ENCODE measurements at regions not wholly inside any gene's neighbourhood (a gene's known extent, or its start where the extent isn't known, plus 50 kb on each side); places are given as distances from the start of the nearest gene placed in this dataset.
"Not testable (repeated sequence)": the region's sequence is repeated elsewhere in the genome, so short reads cannot be mapped to it uniquely, and the experiment has no call there.

GRCh38 chr4:18155067-18156041, 133.8 kb upstream of the LCORL start:
- DNase-seq (ENCODE audit: low read depth in 2 of 3, low spot score in 2 of 3) = no peak

DNA sequence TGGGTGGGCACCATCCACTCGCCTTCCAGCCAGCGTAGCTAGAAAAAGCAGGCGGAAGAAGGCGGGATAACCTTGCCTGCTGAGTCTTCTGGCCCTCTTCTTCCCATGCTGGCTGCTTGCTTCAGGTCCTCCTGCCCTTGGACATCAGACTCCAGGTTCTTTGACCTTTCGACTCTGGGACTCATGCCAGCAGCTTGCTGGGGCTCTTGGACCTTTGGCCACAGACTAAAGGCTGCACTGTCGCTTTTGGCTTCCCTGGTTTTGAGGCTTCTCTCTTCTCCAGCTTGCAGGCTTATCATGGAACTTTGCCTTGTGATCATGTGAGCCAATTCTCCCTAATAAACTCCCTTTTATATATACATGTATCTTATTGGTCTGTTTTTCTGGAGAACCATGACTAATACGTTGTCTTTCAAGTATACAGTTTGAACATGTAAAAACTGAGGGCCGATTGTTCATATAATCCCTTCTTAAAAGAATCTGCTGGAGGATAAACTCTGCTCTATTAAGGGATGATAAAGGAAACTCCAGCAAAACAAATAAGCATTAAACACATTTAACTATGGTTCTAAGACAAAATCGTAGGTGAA, 116.6 kb upstream of the LCORL start:
- DNase-seq (ENCODE audit: low read depth in 2 of 3, low spot score in 2 of 3) = no peak

GRCh38 chr4:18134111-18134510, 112.6 kb upstream of the LCORL start:
- no peak for DNase-seq (ENCODE audit: low read depth in 2 of 3, low spot score in 2 of 3)

GRCh38 chr4:18130256-18130655, 108.7 kb upstream of the LCORL start:
- DNase-seq (ENCODE audit: low read depth in 2 of 3, low spot score in 2 of 3) = no peak

DNA sequence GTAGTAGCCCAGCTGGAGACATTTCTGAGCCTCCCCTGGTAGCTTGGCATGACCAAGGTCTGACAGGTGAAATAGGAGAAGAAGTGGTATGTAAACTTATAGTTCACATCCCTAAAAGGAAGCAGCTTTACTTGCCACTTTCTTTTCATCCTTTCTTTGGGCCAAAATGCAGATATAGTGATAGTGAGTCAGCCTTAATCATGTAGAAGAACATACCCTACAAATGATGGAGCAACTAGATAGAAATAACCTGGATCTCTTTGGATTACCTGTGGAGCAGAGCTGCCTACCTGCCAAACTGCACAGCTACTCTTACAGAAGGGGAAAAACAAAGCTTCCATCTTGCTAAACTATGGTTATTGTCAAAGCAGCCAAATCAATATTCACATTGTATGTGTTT, 106.7 kb upstream of the LCORL start:
- DNase-seq (ENCODE audit: low read depth in 2 of 3, low spot score in 2 of 3) = no peak

GRCh38 chr4:18127030-18127429, 105.5 kb upstream of the LCORL start:
- DNase-seq (ENCODE audit: low read depth in 2 of 3, low spot score in 2 of 3) = no peak

DNA sequence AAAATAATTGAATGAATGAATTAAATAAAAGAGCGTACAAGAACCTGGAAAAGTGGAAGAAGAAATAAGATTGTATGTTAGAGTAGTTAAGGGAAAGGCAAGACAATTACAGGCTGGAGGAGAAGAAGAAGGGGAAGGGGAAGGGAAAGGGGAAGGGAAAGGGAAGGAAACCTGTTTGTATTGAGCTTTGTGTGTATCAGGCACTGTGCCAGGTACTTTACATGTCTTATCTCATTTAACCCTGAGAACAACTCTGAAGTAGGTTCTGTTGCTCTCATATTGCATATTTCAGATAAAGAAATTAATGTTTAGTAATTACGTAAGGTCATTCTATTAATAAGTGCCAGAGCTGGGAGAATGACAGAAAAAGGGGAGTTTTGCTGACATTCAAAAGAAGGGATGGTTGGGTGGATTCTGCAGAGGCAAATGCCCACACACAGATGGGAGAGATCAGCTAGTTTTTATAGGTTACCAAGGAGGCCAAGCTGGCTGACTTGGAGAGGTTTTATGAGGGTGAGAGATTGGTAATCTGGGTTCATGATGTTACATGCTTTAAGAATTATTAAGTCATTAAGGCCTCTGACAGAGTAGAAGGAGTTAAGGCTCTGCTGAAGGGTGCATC, 92.3 kb upstream of the LCORL start:
- DNase-seq (ENCODE audit: low read depth in 2 of 3, low spot score in 2 of 3) = no peak

- no peak for DNase-seq (ENCODE audit: low read depth in 2 of 3, low spot score in 2 of 3)
Observed at GRCh38 chr4:18111081-18111480, 89.5 kb upstream of the LCORL start.

DNA sequence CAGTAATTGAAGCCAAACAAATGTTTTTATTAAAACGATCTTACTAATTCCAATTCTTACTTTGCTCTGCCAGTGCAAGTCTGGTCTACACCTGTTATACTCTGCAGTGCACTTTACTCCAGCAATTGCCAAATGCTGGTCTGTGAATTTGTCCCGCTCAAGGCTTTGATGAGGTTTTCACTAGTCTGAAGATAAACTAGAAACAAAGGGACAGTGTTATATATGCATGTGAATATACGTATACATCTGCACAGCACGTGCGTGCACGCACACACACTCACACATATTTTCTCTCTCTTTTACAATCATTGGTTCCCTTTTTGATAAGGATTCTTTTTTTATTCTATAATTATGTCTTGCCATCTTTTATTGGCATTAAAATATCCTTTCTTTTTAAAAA, 88.5 kb upstream of the LCORL start:
- DNase-seq (ENCODE audit: low read depth in 2 of 3, low spot score in 2 of 3) = no peak

DNA sequence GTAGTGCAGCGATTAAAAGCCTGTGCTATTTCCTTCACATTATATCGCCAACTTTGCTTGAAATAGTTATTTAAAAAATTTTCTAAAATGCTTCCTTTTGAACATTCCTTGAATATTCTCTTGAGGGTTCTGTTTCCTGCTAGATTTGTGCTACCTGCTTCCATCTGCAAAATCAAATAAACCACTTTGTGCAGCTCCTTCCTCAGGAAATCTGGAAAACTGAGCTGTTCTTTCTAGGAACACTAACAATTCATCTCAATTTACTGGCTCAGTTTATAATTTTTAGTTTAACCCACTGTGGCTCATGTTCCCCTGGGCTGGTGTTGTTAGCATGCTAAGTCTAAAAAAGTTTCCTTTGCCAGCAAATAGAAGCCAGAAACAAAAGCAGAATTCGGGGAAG, 88.1 kb upstream of the LCORL start:
- no peak for DNase-seq (ENCODE audit: low read depth in 2 of 3, low spot score in 2 of 3)

- not testable (repeated sequence) for DNase-seq (ENCODE audit: low read depth in 2 of 3, low spot score in 2 of 3)
Observed at GRCh38 chr4:18107848-18108528, 86.4 kb upstream of the LCORL start.

DNA sequence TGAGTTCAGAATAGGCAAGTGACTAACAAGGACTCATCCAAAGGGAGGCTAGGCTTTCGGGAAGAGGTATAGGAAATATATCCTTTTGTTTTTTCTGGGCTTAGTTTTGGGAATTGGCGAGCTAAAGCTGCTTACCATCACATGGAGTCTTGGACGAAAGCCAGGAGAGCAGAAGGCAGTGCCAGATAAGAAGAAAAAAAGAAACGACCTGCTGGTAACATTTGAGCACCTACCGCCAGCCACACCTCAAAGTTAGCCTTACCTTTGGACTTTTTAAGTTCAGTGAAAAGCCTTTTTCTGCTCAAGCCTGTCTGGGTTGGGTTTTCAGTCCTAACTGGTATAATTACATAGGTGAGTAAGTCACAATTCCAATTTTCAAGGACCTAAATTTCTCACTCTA, 85.1 kb upstream of the LCORL start:
- no peak for DNase-seq (ENCODE audit: low read depth in 2 of 3, low spot score in 2 of 3)

- DNase-seq (ENCODE audit: low read depth in 2 of 3, low spot score in 2 of 3) = no peak
Observed at GRCh38 chr4:18105030-18106011, 83.8 kb upstream of the LCORL start.

DNA sequence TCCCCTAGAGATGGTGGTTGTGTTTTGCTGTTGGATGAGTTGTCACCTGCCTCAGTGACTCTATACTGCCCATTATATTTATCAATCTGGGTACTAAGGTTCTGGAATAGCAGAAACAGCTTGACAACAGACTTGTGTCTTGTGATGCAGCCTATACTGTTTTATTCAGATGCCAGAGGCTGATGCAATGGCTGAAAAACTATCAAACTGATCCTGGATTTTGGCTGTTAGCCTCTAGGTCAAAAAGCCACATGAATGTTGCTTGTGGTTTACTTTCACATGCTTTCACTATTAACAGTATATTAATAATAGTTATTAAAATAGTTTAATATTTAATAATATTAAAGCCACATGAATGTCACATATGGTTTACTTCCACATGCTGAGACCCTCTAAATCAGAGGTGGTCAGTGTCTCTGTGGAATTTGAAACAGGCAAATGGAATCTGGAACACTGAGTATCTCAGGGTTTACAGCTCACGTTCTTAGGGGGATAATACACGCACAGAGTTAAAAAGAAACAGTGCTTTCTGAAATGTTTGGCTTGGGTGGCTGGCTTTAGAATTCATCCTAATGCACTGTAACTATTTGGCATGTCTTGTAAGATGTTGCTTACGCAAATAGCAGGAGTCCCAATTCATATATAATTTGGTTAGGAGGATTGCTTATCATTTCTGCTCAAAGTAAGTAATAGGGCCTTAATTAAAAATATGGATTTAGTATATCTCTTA, 82.5 kb upstream of the LCORL start:
- DNase-seq (ENCODE audit: low read depth in 2 of 3, low spot score in 2 of 3) = no peak

- no peak for DNase-seq (ENCODE audit: low read depth in 2 of 3, low spot score in 2 of 3)
Observed at GRCh38 chr4:18100657-18101056, 79.1 kb upstream of the LCORL start.

- DNase-seq (ENCODE audit: low read depth in 2 of 3, low spot score in 2 of 3) = not testable (repeated sequence)
Observed at GRCh38 chr4:18090447-18090846, 68.9 kb upstream of the LCORL start.

GRCh38 chr4:18082236-18082635, 60.7 kb upstream of the LCORL start:
- DNase-seq (ENCODE audit: low read depth in 2 of 3, low spot score in 2 of 3) = no peak

- DNase-seq (ENCODE audit: low read depth in 2 of 3, low spot score in 2 of 3) = no peak
Observed at GRCh38 chr4:18081708-18082107, 60.2 kb upstream of the LCORL start.

GRCh38 chr4:18077808-18078207, 56.3 kb upstream of the LCORL start:
- no peak for DNase-seq (ENCODE audit: low read depth in 2 of 3, low spot score in 2 of 3)
